ENCODE measurements at regions not wholly inside any gene's neighbourhood (a gene's known extent, or its start where the extent isn't known, plus 50 kb on each side); places are given as distances from the start of the nearest gene placed in this dataset.
"Not testable (repeated sequence)": the region's sequence is repeated elsewhere in the genome, so short reads cannot be mapped to it uniquely, and the experiment has no call there.

- Mint-ChIP-seq H3K27ac (ENCODE audit: unreplicated experiment) (no peak overlapping the region), H3K4me3 (no peak overlapping the region), H3K27me3 (ENCODE audit: low read depth) (no peaks in the 10 kb centered on the region), H3K36me3 (ENCODE audit: low read depth) (no peaks in the 10 kb centered on the region), H3K4me1 (no peaks in the 10 kb centered on the region), H3K9me3 (no peaks in the 10 kb centered on the region)
- DNase-seq (ENCODE audit: low read depth, low spot score): no peak
- no peak for TF ChIP-seq CTCF (conservative IDR thresholded peaks at IDR 0.05)
These were observed 779.6 kb upstream of the HTR2C start for GRCh38 chrX:113804291-113804690.

- H3K9me3 Mint-ChIP-seq: no peaks in the 10 kb centered on the region
- no peak overlapping the region for H3K27ac Mint-ChIP-seq (ENCODE audit: unreplicated experiment)
- no peaks in the 10 kb centered on the region for H3K4me1 Mint-ChIP-seq
- no peaks in the 10 kb centered on the region for H3K27me3 Mint-ChIP-seq (ENCODE audit: low read depth)
- DNase-seq (ENCODE audit: low read depth, low spot score): no peak
- H3K36me3 Mint-ChIP-seq (ENCODE audit: low read depth): no peaks in the 10 kb centered on the region
- H3K4me3 Mint-ChIP-seq: no peak overlapping the region
- TF ChIP-seq CTCF (conservative IDR thresholded peaks at IDR 0.05): no peak
These were observed 781.0 kb upstream of the HTR2C start for GRCh38 chrX:113802837-113803236.

GRCh38 chrX:113800955-113801354, 782.9 kb upstream of the HTR2C start:
- H3K4me3 Mint-ChIP-seq: no peak overlapping the region
- H3K27ac Mint-ChIP-seq (ENCODE audit: unreplicated experiment): no peak overlapping the region
- H3K4me1 Mint-ChIP-seq: no peaks in the 10 kb centered on the region
- H3K27me3 Mint-ChIP-seq (ENCODE audit: low read depth): no peaks in the 10 kb centered on the region
- peaks cover 2% of the 10 kb centered on the region for H3K9me3 Mint-ChIP-seq
- no peak for DNase-seq (ENCODE audit: low read depth, low spot score)
- TF ChIP-seq CTCF (conservative IDR thresholded peaks at IDR 0.05): no peak
- H3K36me3 Mint-ChIP-seq (ENCODE audit: low read depth): no peaks in the 10 kb centered on the region

- no peaks in the 10 kb centered on the region for H3K27me3 Mint-ChIP-seq (ENCODE audit: low read depth)
- H3K27ac Mint-ChIP-seq (ENCODE audit: unreplicated experiment): no peak overlapping the region
- no peak overlapping the region for H3K4me3 Mint-ChIP-seq
- peaks cover 2% of the 10 kb centered on the region for H3K9me3 Mint-ChIP-seq
- TF ChIP-seq CTCF (conservative IDR thresholded peaks at IDR 0.05): no peak
- no peaks in the 10 kb centered on the region for H3K4me1 Mint-ChIP-seq
- H3K36me3 Mint-ChIP-seq (ENCODE audit: low read depth): no peaks in the 10 kb centered on the region
- DNase-seq (ENCODE audit: low read depth, low spot score): no peak
These were observed 790.3 kb upstream of the HTR2C start for GRCh38 chrX:113793563-113793962.

GRCh38 chrX:113790987-113791386, 792.9 kb upstream of the HTR2C start:
- H3K9me3 Mint-ChIP-seq: no peaks in the 10 kb centered on the region
- no peak for DNase-seq (ENCODE audit: low read depth, low spot score)
- no peaks in the 10 kb centered on the region for H3K4me1 Mint-ChIP-seq
- no peak overlapping the region for H3K4me3 Mint-ChIP-seq
- no peak overlapping the region for H3K27ac Mint-ChIP-seq (ENCODE audit: unreplicated experiment)
- H3K27me3 Mint-ChIP-seq (ENCODE audit: low read depth): no peaks in the 10 kb centered on the region
- H3K36me3 Mint-ChIP-seq (ENCODE audit: low read depth): no peaks in the 10 kb centered on the region
- TF ChIP-seq CTCF (conservative IDR thresholded peaks at IDR 0.05): no peak

- not testable (repeated sequence) for H3K27me3 Mint-ChIP-seq (ENCODE audit: low read depth); DNase-seq (ENCODE audit: low read depth, low spot score); H3K27ac Mint-ChIP-seq (ENCODE audit: unreplicated experiment); H3K9me3 Mint-ChIP-seq; H3K4me1 Mint-ChIP-seq; H3K4me3 Mint-ChIP-seq; H3K36me3 Mint-ChIP-seq (ENCODE audit: low read depth)
These were observed 799.1 kb upstream of the HTR2C start for GRCh38 chrX:113784754-113785153.

All from neural crest cell (in vitro differentiated cells).